ENCODE measurements at regions not wholly inside any gene's neighbourhood (a gene's known extent, or its start where the extent isn't known, plus 50 kb on each side); places are given as distances from the start of the nearest gene placed in this dataset.

DNA sequence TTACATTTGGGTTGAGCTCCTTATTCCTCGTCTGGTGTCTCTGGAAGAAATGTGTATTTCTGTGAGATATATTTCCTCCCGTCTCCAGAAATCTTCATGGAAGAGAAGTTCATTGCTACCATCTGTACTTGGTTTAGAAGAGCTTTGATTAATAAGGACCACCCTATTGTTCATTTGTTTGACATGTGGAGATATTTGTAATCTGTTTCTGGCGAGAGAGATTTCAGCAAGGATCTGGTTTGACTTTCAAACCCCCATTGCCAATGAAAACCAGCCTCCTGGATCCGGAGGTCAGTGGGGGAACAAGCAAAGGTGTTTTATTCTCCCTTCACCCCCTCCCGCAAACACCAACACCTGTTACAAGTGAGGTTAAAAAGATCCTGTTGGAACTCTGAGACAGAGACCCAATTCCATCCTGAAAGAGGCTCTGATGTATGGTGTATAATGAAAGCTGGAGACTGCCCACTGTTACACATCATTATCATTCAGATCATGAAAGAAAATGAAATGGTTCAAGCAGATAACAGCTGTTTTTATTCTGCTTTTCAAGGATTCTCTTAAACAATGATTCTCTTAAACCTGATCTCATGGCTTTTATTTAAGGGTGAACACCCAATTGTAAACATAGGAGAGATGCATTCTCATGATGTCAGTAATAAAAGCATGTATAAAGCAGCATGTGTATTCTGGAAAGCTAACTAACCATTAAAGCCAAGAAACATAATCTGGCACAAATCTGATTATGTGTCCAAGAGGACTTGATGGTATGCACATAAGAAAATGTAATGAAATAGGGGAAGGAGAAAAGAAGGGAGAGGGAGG lies 393.5 kb upstream of the ADGRL2 start:
- TF ChIP-seq, protein P1, sequence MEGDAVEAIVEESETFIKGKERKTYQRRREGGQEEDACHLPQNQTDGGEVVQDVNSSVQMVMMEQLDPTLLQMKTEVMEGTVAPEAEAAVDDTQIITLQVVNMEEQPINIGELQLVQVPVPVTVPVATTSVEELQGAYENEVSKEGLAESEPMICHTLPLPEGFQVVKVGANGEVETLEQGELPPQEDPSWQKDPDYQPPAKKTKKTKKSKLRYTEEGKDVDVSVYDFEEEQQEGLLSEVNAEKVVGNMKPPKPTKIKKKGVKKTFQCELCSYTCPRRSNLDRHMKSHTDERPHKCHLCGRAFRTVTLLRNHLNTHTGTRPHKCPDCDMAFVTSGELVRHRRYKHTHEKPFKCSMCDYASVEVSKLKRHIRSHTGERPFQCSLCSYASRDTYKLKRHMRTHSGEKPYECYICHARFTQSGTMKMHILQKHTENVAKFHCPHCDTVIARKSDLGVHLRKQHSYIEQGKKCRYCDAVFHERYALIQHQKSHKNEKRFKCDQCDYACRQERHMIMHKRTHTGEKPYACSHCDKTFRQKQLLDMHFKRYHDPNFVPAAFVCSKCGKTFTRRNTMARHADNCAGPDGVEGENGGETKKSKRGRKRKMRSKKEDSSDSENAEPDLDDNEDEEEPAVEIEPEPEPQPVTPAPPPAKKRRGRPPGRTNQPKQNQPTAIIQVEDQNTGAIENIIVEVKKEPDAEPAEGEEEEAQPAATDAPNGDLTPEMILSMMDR (IDR thresholded peaks at IDR 0.05; ENCODE audit: extremely low read depth, missing control alignments) = no peak
- no peak for DNase-seq (ENCODE audit: low spot score)

GRCh38 chr1:81406292-81406999 lies 394.3 kb upstream of the ADGRL2 start:
- TF ChIP-seq, protein P1 (IDR thresholded peaks at IDR 0.05; ENCODE audit: extremely low read depth, missing control alignments) = no peak
- no peak for DNase-seq (ENCODE audit: low spot score)

- TF ChIP-seq, protein P1 (IDR thresholded peaks at IDR 0.05; ENCODE audit: extremely low read depth, missing control alignments) = no peak
Observed at GRCh38 chr1:81398041-81398440, 402.7 kb upstream of the ADGRL2 start.

GRCh38 chr1:81392526-81393226 lies 408.1 kb upstream of the ADGRL2 start:
- DNase-seq (ENCODE audit: low spot score) = no peak
- TF ChIP-seq, protein P1 (IDR thresholded peaks at IDR 0.05; ENCODE audit: extremely low read depth, missing control alignments) = no peak

More at GRCh38 chr1:81398041-81398440, 402.7 kb upstream of the ADGRL2 start:
- no peak for DNase-seq (ENCODE audit: low spot score)

GRCh38 chr1:81391125-81391828 lies 409.5 kb upstream of the ADGRL2 start:
- DNase-seq (ENCODE audit: low spot score) = no peak
- TF ChIP-seq, protein P1 (IDR thresholded peaks at IDR 0.05; ENCODE audit: extremely low read depth, missing control alignments) = no peak

- DNase-seq (ENCODE audit: low spot score) = no peak
- TF ChIP-seq, protein P1 (IDR thresholded peaks at IDR 0.05; ENCODE audit: extremely low read depth, missing control alignments) = no peak
Observed at GRCh38 chr1:81388435-81388834, 412.3 kb upstream of the ADGRL2 start.
